NT2/D1 (cell line): ENCODE measurements at regions not wholly inside any gene's neighbourhood (a gene's known extent, or its start where the extent isn't known, plus 50 kb on each side); places are given as distances from the start of the nearest gene placed in this dataset.

Experiments
- SUZ12 ChIP-seq: IDR thresholded peaks from 2 replicates; pipeline ENCODE4 v1.6.1; 2011; ENCODE audit not compliant: insufficient read length, insufficient read depth; ENCODE audit errors: extremely low read depth
- YY1 ChIP-seq: IDR thresholded peaks from 2 replicates; pipeline ENCODE4 v1.6.1; 2011; ENCODE audit not compliant: insufficient read length, insufficient read depth
- ZNF274 ChIP-seq: IDR thresholded peaks from 2 replicates; pipeline ENCODE4 v1.6.1; 2011; ENCODE audit warnings: mild to moderate bottlenecking, low read depth, low read length

GRCh38 chr6:134529305-134529704 is 211.4 kb upstream of the SGK1 start:
- TF ChIP-seq SUZ12 = no peak
- no peak for TF ChIP-seq ZNF274
- no peak for TF ChIP-seq YY1
